ENCODE measurements at regions not wholly inside any gene's neighbourhood (a gene's known extent, or its start where the extent isn't known, plus 50 kb on each side); places are given as distances from the start of the nearest gene placed in this dataset.

DNA sequence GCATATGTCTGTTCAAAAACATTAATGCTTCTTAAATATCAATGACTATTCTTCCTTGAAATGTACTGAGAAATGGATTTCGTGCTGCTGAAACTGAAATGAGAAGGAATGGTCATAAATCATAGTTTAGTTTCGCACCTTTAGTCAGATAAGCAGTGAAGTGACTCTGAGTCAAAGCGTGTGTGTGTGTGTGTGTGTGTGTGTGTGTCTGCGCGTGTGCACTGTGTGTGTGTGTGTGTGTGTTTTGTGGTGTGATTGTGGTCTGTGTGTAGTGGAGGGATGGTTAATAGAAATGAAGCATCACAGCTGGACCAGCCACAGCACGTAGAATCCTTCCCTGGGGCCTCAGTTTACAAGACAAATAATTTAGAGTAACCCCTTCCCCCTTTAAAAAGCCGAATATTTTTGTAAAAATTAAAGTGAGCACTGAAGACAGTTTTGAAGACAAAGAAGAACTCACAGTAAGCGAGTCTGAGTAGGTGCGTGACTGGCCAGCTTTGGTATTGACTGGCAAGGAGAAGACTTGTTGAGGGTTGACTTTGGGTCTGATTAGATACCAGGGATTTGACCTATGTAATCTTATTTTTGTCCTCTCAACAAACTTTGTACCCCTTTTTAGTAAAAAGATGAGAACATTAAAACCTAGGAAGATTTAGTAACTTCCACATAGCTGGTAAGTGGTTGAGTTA is 202.0 kb upstream of the IL12A start:
- no peak for ATAC-seq
- intact Hi-C loops (cut with micrococcal nuclease), result no loop called here
- no peak for DNase-seq
- no peak overlapping the region for H3K27ac Mint-ChIP-seq
- H3K4me3 Mint-ChIP-seq, result no peak overlapping the region
- H3K4me1 Mint-ChIP-seq (ENCODE audit: low read depth), result no peaks in the 10 kb centered on the region
- no peaks in the 10 kb centered on the region for H3K36me3 Mint-ChIP-seq (ENCODE audit: low read depth)
- ChIA-PET CTCF (interaction anchor here (1.4 kb wide), 1 partner anchor 17 kb away, joined by 4 read pairs; no protein-coding TSS in a partner anchor), POLR2A (no interaction called here)
- H3K27me3 Mint-ChIP-seq, result peaks cover 5% of the 10 kb centered on the region
- TF ChIP-seq, protein P1, sequence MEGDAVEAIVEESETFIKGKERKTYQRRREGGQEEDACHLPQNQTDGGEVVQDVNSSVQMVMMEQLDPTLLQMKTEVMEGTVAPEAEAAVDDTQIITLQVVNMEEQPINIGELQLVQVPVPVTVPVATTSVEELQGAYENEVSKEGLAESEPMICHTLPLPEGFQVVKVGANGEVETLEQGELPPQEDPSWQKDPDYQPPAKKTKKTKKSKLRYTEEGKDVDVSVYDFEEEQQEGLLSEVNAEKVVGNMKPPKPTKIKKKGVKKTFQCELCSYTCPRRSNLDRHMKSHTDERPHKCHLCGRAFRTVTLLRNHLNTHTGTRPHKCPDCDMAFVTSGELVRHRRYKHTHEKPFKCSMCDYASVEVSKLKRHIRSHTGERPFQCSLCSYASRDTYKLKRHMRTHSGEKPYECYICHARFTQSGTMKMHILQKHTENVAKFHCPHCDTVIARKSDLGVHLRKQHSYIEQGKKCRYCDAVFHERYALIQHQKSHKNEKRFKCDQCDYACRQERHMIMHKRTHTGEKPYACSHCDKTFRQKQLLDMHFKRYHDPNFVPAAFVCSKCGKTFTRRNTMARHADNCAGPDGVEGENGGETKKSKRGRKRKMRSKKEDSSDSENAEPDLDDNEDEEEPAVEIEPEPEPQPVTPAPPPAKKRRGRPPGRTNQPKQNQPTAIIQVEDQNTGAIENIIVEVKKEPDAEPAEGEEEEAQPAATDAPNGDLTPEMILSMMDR (IDR thresholded peaks at IDR 0.05), result no peak
- H3K9me3 Mint-ChIP-seq, result no peaks in the 10 kb centered on the region

DNA sequence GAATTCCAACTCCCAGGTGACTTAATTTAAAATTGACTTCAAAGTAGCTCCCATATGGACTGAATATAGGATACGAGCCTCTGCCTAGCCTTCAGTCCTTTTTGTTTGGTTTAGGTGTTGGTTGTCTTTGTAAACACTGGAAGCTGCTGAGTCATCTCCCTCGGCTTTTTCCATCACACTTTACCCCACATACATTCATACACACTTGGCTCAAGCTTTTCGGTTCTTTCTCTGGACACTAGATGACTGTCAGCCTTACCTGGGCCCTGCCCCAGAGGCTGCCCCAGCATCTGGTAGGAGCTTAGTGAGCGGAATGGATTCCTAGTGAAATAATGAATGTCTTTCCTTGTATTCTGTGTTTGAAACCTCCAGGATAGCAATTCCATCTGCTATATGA is 201.5 kb upstream of the IL12A start:
- DNase-seq, result no peak
- no peaks in the 10 kb centered on the region for H3K4me1 Mint-ChIP-seq (ENCODE audit: low read depth)
- H3K27ac Mint-ChIP-seq, result no peak overlapping the region
- no peak for ATAC-seq
- H3K4me3 Mint-ChIP-seq, result no peak overlapping the region
- TF ChIP-seq, protein P1 (IDR thresholded peaks at IDR 0.05), result no peak
- H3K36me3 Mint-ChIP-seq (ENCODE audit: low read depth), result no peaks in the 10 kb centered on the region
- intact Hi-C loops (cut with micrococcal nuclease), result no loop called here
- ChIA-PET CTCF (interaction anchor here (1.4 kb wide), 1 partner anchor 17 kb away, joined by 4 read pairs; no protein-coding TSS in a partner anchor), POLR2A (no interaction called here)
- peaks cover 5% of the 10 kb centered on the region for H3K27me3 Mint-ChIP-seq
- no peaks in the 10 kb centered on the region for H3K9me3 Mint-ChIP-seq

DNA sequence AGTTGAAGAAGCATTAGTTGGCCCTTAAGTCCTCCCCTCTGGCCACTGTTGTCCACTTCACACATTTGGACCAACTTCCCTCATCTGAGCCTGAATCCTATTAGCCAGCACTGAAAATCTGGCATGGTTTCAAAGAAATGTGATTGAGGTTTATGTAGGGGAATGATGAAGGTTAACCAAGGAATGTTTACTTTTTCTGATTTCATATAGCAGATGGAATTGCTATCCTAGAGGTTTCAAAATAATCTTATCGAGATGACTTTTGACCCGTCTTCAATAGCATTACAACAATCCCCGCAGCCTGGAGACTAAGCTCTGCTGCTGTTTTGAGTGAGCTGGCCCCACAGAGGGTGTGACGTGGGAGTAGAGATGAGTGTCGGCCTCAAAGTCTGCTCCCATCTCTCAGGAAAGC is 200.8 kb upstream of the IL12A start:
- Mint-ChIP-seq H3K36me3 (ENCODE audit: low read depth) (no peaks in the 10 kb centered on the region), H3K27ac (no peak overlapping the region), H3K4me3 (no peak overlapping the region), H3K27me3 (peaks cover 5% of the 10 kb centered on the region), H3K9me3 (no peaks in the 10 kb centered on the region), H3K4me1 (ENCODE audit: low read depth) (no peaks in the 10 kb centered on the region)
- ATAC-seq, result no peak
- intact Hi-C loops (cut with micrococcal nuclease), result no loop called here
- no peak for DNase-seq
- TF ChIP-seq, protein P1 (IDR thresholded peaks at IDR 0.05), result no peak
- ChIA-PET CTCF (interaction anchor here (1.4 kb wide), 1 partner anchor 16 kb away, joined by 4 read pairs; no protein-coding TSS in a partner anchor), POLR2A (no interaction called here)

DNA sequence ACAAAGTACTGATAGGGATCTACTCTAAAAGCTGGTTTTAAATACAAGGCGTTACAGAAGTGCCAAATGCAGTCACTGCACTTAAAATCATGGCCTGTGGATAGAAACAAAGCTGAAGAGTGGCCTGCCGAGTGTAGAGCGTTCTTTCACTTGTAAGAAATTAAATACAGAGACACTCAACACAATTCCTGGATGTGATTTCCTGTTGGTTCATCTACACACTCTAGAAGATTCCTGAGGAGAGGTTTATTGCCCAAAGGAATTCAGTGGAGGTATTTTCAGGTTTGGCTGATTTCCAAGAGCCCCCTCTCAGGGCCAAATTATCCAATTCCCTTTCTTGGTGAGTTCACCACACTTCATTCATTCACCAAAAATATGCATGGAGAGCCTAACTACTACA is 200.3 kb upstream of the IL12A start:
- POLR2A ChIA-PET, result no interaction called here
- H3K36me3 Mint-ChIP-seq (ENCODE audit: low read depth), result no peaks in the 10 kb centered on the region
- no peak overlapping the region for H3K27ac Mint-ChIP-seq
- intact Hi-C loops (cut with micrococcal nuclease), result no loop called here
- H3K9me3 Mint-ChIP-seq, result no peaks in the 10 kb centered on the region
- TF ChIP-seq, protein P1 (IDR thresholded peaks at IDR 0.05), result no peak
- H3K4me3 Mint-ChIP-seq, result no peak overlapping the region
- no peak for ATAC-seq
- H3K27me3 Mint-ChIP-seq, result peaks cover 5% of the 10 kb centered on the region
- DNase-seq, result no peak
- H3K4me1 Mint-ChIP-seq (ENCODE audit: low read depth), result no peaks in the 10 kb centered on the region
- CTCF ChIA-PET, result no interaction called here

DNA sequence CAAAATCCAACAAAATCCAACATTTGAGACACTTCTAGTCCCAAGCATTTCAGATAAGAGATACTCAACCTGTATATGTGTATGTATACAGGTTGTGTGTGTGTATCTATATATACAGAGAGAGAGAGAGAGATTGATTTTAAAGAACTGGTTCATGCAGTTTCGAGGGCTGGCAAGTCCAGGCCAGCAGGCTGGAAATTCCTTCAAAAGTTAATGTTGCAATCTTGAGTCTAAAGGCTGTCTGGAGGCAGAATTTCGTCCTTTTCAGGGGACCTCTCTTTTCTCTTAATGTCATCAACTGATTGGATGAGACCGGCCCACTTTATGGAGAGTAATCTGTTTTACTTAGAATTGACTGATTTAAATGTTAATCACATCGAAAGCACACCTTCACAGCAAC is 199.6 kb upstream of the IL12A start:
- peaks cover 7% of the 10 kb centered on the region for H3K27me3 Mint-ChIP-seq
- TF ChIP-seq, protein P1 (IDR thresholded peaks at IDR 0.05), result no peak
- H3K4me3 Mint-ChIP-seq, result no peak overlapping the region
- no peaks in the 10 kb centered on the region for H3K36me3 Mint-ChIP-seq (ENCODE audit: low read depth)
- ChIA-PET CTCF (no interaction called here), POLR2A (no interaction called here)
- intact Hi-C loops (cut with micrococcal nuclease), result no loop called here
- ATAC-seq (no peak), DNase-seq (no peak)
- no peak overlapping the region for H3K27ac Mint-ChIP-seq
- H3K4me1 Mint-ChIP-seq (ENCODE audit: low read depth), result no peaks in the 10 kb centered on the region
- H3K9me3 Mint-ChIP-seq, result no peaks in the 10 kb centered on the region
